ENCODE measurements at regions not wholly inside any gene's neighbourhood (a gene's known extent, or its start where the extent isn't known, plus 50 kb on each side); places are given as distances from the start of the nearest gene placed in this dataset.

- TF ChIP-seq POLR2AphosphoS5 (IDR thresholded peaks at IDR 0.05; ENCODE audit: low read depth, low read length) (no peak), POLR2A (IDR thresholded peaks at IDR 0.05; ENCODE audit: borderline replicate concordance, extremely low read depth, insufficient read depth, insufficient read length) (no peak), EZH2 (IDR thresholded peaks at IDR 0.05) (no peak), FOSL1 (IDR thresholded peaks at IDR 0.05; ENCODE audit: low read depth) (no peak), CEBPB (IDR thresholded peaks at IDR 0.05; ENCODE audit: low read depth) (no peak), EZH2phosphoT487 (IDR thresholded peaks at IDR 0.05; ENCODE audit: borderline replicate concordance) (no peak)
- TF ChIP-seq, protein P1, sequence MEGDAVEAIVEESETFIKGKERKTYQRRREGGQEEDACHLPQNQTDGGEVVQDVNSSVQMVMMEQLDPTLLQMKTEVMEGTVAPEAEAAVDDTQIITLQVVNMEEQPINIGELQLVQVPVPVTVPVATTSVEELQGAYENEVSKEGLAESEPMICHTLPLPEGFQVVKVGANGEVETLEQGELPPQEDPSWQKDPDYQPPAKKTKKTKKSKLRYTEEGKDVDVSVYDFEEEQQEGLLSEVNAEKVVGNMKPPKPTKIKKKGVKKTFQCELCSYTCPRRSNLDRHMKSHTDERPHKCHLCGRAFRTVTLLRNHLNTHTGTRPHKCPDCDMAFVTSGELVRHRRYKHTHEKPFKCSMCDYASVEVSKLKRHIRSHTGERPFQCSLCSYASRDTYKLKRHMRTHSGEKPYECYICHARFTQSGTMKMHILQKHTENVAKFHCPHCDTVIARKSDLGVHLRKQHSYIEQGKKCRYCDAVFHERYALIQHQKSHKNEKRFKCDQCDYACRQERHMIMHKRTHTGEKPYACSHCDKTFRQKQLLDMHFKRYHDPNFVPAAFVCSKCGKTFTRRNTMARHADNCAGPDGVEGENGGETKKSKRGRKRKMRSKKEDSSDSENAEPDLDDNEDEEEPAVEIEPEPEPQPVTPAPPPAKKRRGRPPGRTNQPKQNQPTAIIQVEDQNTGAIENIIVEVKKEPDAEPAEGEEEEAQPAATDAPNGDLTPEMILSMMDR (IDR thresholded peaks at IDR 0.05 in 2 of 3, conservative IDR thresholded peaks at IDR 0.05 in 1 of 3; ENCODE audit: borderline replicate concordance in 1 of 3, insufficient read depth in 1 of 3, low read depth in 2 of 3, low read length in 2 of 3) = no peak
- TF ChIP-seq, protein P2, sequence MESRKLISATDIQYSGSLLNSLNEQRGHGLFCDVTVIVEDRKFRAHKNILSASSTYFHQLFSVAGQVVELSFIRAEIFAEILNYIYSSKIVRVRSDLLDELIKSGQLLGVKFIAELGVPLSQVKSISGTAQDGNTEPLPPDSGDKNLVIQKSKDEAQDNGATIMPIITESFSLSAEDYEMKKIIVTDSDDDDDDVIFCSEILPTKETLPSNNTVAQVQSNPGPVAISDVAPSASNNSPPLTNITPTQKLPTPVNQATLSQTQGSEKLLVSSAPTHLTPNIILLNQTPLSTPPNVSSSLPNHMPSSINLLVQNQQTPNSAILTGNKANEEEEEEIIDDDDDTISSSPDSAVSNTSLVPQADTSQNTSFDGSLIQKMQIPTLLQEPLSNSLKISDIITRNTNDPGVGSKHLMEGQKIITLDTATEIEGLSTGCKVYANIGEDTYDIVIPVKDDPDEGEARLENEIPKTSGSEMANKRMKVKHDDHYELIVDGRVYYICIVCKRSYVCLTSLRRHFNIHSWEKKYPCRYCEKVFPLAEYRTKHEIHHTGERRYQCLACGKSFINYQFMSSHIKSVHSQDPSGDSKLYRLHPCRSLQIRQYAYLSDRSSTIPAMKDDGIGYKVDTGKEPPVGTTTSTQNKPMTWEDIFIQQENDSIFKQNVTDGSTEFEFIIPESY (IDR thresholded peaks at IDR 0.05; ENCODE audit: extremely low read depth, insufficient replicate concordance, low read length) = no peak
Measured at GRCh38 chr22:44638971-44639760, 62.8 kb upstream of the PRR5 start.
